Neural cell (in vitro differentiated cells): ENCODE measurements at regions not wholly inside any gene's neighbourhood (a gene's known extent, or its start where the extent isn't known, plus 50 kb on each side); places are given as distances from the start of the nearest gene placed in this dataset.

Experiments
- EP300 ChIP-seq: fragments of 450-650 bp; conservative IDR thresholded peaks from 2 replicates; pipeline ENCODE4 v1.6.1; 2014; ENCODE audit warnings: antibody characterized with exemption, mild to moderate bottlenecking, moderate library complexity; ENCODE audit not compliant: poor library complexity, severe bottlenecking
- POLR2AphosphoS5 ChIP-seq: IDR thresholded peaks from 2 replicates; pipeline ENCODE4 v1.6.1; 2012

DNA sequence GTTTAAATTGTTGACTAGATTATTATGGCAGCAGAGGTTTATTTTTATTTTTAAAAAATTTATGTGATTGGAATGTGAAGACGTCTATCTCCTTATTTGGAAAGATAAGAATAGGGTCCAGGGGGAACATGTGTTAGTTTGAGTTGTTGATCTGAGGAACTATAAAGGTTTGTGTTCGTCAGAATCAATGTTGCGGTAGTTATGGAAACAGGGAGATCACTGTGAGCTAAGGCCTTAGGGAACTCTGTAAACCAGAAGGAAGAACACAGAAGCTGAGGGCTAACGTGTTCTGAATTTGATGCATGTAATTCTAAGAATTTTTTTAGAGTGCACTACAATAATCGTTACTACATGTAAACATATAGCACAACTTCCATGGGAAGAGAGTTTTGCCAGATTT lies 168.5 kb upstream of the ZSWIM2 start:
- TF ChIP-seq POLR2AphosphoS5 (no peak), EP300 (peak; percentile 17)
